ENCODE measurements at regions not wholly inside any gene's neighbourhood (a gene's known extent, or its start where the extent isn't known, plus 50 kb on each side); places are given as distances from the start of the nearest gene placed in this dataset.

DNA sequence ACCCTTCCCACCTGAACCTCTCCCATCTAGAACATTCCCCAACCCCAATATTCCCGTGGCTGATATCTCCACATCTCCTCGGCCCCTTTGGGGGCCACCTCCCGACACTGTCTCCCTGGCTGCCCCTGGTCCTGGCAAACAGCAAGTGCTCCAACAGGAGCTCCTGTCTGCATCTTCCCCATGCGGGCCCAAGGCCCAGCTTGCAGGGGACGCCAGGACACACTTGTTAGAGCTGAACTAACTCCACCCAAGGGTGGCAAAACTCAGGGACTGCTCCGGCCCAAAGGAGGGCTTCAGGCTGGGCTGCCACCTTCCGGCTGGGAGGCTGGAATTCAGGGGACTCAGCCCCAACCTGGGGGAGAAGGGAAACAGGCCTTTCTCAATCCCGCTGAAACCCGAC is 106.6 kb downstream of the NCOR2 start:
- DNase-seq (ENCODE audit: low read depth): no peak
- TF ChIP-seq, protein P1, sequence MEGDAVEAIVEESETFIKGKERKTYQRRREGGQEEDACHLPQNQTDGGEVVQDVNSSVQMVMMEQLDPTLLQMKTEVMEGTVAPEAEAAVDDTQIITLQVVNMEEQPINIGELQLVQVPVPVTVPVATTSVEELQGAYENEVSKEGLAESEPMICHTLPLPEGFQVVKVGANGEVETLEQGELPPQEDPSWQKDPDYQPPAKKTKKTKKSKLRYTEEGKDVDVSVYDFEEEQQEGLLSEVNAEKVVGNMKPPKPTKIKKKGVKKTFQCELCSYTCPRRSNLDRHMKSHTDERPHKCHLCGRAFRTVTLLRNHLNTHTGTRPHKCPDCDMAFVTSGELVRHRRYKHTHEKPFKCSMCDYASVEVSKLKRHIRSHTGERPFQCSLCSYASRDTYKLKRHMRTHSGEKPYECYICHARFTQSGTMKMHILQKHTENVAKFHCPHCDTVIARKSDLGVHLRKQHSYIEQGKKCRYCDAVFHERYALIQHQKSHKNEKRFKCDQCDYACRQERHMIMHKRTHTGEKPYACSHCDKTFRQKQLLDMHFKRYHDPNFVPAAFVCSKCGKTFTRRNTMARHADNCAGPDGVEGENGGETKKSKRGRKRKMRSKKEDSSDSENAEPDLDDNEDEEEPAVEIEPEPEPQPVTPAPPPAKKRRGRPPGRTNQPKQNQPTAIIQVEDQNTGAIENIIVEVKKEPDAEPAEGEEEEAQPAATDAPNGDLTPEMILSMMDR (IDR thresholded peaks at IDR 0.05; ENCODE audit: low read depth, low read length, missing control alignments): no peak
- in situ Hi-C loops (cut with HindIII; ENCODE audit: low sequenced_read_pairs): no loop called here

GRCh38 chr12:124459852-124460645 is 107.4 kb downstream of the NCOR2 start:
- in situ Hi-C loops (cut with HindIII; ENCODE audit: low sequenced_read_pairs): no loop called here
- TF ChIP-seq, protein P1 (IDR thresholded peaks at IDR 0.05; ENCODE audit: low read depth, low read length, missing control alignments): no peak
- no peak for DNase-seq (ENCODE audit: low read depth)
- no peak overlapping the region for H3K4me3 ChIP-seq (ENCODE audit: low read depth, low read length)

More for the DNA sequence above, 106.6 kb downstream of the NCOR2 start:
- no peak overlapping the region for H3K4me3 ChIP-seq (ENCODE audit: low read depth, low read length)

DNA sequence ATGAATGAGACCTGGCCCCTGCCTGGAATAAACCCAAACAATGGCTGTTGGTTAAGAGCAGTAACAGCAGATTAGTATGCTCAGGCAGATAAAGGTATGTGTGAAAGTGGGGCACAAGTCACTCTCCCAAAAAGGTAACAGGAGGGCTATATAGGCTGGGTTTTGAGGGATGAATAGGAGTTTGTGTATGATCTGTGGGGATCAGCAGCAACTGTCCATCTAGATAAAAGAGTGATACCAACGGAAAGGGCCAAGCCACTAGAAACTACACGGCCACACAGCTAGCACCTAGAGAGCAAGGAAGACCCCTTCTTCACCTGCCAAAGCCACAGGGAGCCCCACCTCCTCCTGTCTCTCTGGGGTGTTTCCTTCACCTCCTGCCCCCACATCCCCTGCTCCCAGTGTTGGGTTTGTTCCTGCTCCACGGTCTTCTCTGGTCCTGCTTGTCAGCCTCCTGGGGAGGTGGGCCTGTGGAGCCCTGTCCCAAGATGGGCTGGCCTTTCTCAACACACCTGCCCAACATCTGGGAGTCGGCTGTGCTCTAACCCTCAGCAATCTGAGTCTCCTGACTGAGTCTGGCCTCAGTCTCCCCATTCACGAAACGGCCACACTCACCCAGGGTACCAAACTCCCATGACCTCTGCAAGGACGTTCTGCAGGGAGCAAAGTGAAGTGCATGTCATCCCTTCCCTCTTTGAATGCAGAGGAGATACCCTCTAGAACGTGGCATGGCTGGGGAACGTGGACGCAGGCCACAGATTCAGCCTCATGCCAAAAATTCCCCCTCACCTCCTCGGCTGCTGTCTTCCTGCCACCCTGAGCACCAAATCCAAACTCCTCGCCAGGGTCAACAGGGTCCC is 108.2 kb downstream of the NCOR2 start:
- TF ChIP-seq, protein P1 (IDR thresholded peaks at IDR 0.05; ENCODE audit: low read depth, low read length, missing control alignments): no peak
- in situ Hi-C loops (cut with HindIII; ENCODE audit: low sequenced_read_pairs): no loop called here
- DNase-seq (ENCODE audit: low read depth): no peak
- H3K4me3 ChIP-seq (ENCODE audit: low read depth, low read length): no peak overlapping the region

DNA sequence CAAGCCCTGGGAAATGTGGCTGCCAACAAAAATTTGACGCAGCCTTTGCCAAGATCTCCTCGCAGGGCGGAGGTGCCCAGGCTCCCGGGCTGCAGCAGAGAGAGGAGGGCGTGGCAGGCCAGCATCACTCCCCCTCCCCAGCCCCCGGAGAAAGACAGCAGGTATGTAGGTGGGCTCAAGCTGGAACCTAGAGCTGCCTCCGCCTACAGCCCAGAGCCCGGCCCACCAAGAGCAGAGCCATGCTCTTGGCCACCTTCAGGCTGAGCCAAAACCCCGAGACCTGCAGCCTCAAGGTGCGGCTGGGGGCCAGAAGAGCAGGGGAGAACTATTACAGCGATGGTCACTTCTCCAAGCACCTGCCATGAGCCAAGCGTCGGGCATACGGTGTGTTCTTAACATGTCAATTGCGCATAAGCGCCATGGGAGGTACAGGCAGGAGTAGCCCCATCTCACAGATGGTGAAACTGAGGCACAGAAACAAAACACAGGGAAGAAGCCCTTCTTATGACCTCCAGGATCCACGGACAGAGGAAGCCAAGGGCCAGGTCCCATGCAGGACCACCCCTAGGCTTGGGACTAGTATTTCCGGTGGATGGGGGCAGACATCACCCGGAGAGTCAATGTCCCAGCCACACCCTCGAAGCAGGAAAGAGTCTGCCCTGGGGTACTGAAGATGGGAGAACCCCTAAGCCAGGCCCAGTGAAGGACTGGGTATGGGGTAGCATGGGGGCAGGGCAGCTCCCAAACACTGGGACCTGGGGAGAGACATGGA is 109.0 kb downstream of the NCOR2 start:
- TF ChIP-seq, protein P1 (IDR thresholded peaks at IDR 0.05; ENCODE audit: low read depth, low read length, missing control alignments): no peak
- in situ Hi-C loops (cut with HindIII; ENCODE audit: low sequenced_read_pairs): no loop called here
- H3K4me3 ChIP-seq (ENCODE audit: low read depth, low read length): no peak overlapping the region
- DNase-seq (ENCODE audit: low read depth): no peak

GRCh38 chr12:124457287-124458219 is 109.9 kb downstream of the NCOR2 start:
- TF ChIP-seq, protein P1 (IDR thresholded peaks at IDR 0.05; ENCODE audit: low read depth, low read length, missing control alignments): no peak
- in situ Hi-C loops (cut with HindIII; ENCODE audit: low sequenced_read_pairs): no loop called here
- DNase-seq (ENCODE audit: low read depth): no peak
- no peak overlapping the region for H3K4me3 ChIP-seq (ENCODE audit: low read depth, low read length)
